SK-N-SH (cell line): ENCODE measurements at regions not wholly inside any gene's neighbourhood (a gene's known extent, or its start where the extent isn't known, plus 50 kb on each side); places are given as distances from the start of the nearest gene placed in this dataset.
A peak's percentile ranks its signal among the peaks of the same experiment; 100 is the strongest.

Experiments
- CTCF ChIA-PET: fragments of 300-600, 350-600 bp; formaldehyde crosslinking; extraction: SDS; loops from one replicate; lab custom pipeline; 2021; lab: Yijun Ruan, JAX
- POLR2A ChIA-PET: fragments of 350-600 bp; sonication (Branson Sonifier 250); formaldehyde crosslinking; extraction: SDS; loops from one replicate; lab custom pipeline; 2020; ENCODE audit warnings: antibody characterized with exemption, inconsistent platforms; lab: Yijun Ruan, JAX
- DNase-seq: peaks from one replicate; pipeline ENCODE4 v3.0.0; 2012
- H2AFZ ChIP-seq: fragments of 200-600 bp; sonication (generic); 2 replicates; pipeline ENCODE4 v1.8.1; 2016; ENCODE audit warnings: antibody characterized with exemption, mild to moderate bottlenecking, low read depth
- H3F3A ChIP-seq: fragments of 200-600 bp; sonication (generic); replicated peaks from 2 replicates; pipeline ENCODE3; 2016; ENCODE audit warnings: antibody characterized with exemption, mild to moderate bottlenecking; ENCODE audit not compliant: insufficient read depth
- H3K27ac ChIP-seq, 2 experiments: fragments of 200-500 bp in 1 of 2; fragments of 200-600 bp in 1 of 2; sonication (Bioruptor generic) in 1 of 2; sonication (generic), shearing (Covaris generic) in 1 of 2; 2 replicates each; pipeline versions ENCODE4 v1.5.1 to v1.6.1; 2014 to 2016; ENCODE audit warnings: low read depth in 2 of 2, inconsistent platforms in 1 of 2, low read length in 1 of 2, mild to moderate bottlenecking in 1 of 2, mixed read lengths in 1 of 2
- H3K27me3 ChIP-seq: fragments of 200-600 bp; sonication (generic), shearing (Covaris generic); 2 replicates; pipeline ENCODE4 v1.6.1; 2016; ENCODE audit warnings: mixed run types; ENCODE audit not compliant: insufficient read depth
- H3K36me3 ChIP-seq, 2 experiments: fragments of 200-500 bp in 1 of 2; fragments of 200-600 bp in 1 of 2; sonication (Bioruptor generic) in 1 of 2; sonication (generic) in 1 of 2; replicated peaks in 1 of 2; 2 replicates each; pipeline versions ENCODE3 to v1.5.1; 2014 to 2016; ENCODE audit warnings: low read length in 1 of 2, mild to moderate bottlenecking in 1 of 2; ENCODE audit not compliant: insufficient read depth in 2 of 2, control insufficient read depth in 1 of 2
- H3K4me1 ChIP-seq, 2 experiments: fragments of 200-500 bp in 1 of 2; fragments of 200-600 bp in 1 of 2; sonication (Bioruptor generic) in 1 of 2; sonication (generic), shearing (Covaris generic) in 1 of 2; 2 replicates each; pipeline versions ENCODE4 v1.5.1 to v1.6.1; 2014 to 2016; ENCODE audit warnings: low read depth in 1 of 2, low read length in 1 of 2, mixed run types in 1 of 2; ENCODE audit not compliant: insufficient read depth in 2 of 2, control insufficient read depth in 1 of 2
- H3K4me2 ChIP-seq: fragments of 200-600 bp; sonication (generic), shearing (Covaris generic); 2 replicates; pipeline ENCODE4 v1.6.1; 2017; ENCODE audit warnings: mixed run types
- H3K4me3 ChIP-seq, 2 experiments: fragments of 200-500 bp in 1 of 2; fragments of 200-600 bp in 1 of 2; sonication (Bioruptor generic) in 1 of 2; sonication (generic), shearing (Covaris generic) in 1 of 2; 2 replicates each; pipeline versions ENCODE4 v1.5.1 to v1.8.1; 2014 to 2016; ENCODE audit warnings: low read depth in 2 of 2, inconsistent platforms in 1 of 2, low read length in 1 of 2, mild to moderate bottlenecking in 1 of 2, mixed read lengths in 1 of 2, moderate library complexity in 1 of 2
- H3K79me2 ChIP-seq: fragments of 200-600 bp; sonication (generic); 2 replicates; pipeline ENCODE4 v1.8.1; 2017; ENCODE audit warnings: mild to moderate bottlenecking; ENCODE audit not compliant: insufficient read depth
- H3K9ac ChIP-seq: fragments of 200-600 bp; sonication (generic); 2 replicates; pipeline ENCODE4 v1.6.1; 2017; ENCODE audit warnings: mixed run types
- H3K9me2 ChIP-seq: fragments of 200-600 bp; sonication (generic); 2 replicates; pipeline ENCODE4 v1.6.1; 2017; ENCODE audit warnings: mixed run types
- H3K9me3 ChIP-seq: fragments of 200-600 bp; sonication (generic); 2 replicates; pipeline ENCODE4 v1.6.1; 2017; ENCODE audit warnings: mixed run types, mild to moderate bottlenecking, moderate library complexity
- H4K20me1 ChIP-seq: fragments of 200-600 bp; sonication (generic); 2 replicates; pipeline ENCODE4 v1.6.1; 2017; ENCODE audit warnings: mild to moderate bottlenecking, mixed run types; ENCODE audit not compliant: insufficient read depth
- EP300 ChIP-seq, 2 experiments: IDR thresholded peaks; 2 replicates each; pipeline versions ENCODE4 v1.4.0 to v1.6.1; 2012; ENCODE audit warnings: borderline replicate concordance in 1 of 2, low read depth in 1 of 2, low read length in 1 of 2
- EZH2phosphoT487 ChIP-seq: fragments of 200-600 bp; sonication (generic); IDR thresholded peaks from 2 replicates; pipeline ENCODE4 v1.6.1; 2017; ENCODE audit warnings: low read depth, mixed run types, mild to moderate bottlenecking, antibody characterized with exemption, moderate library complexity, borderline replicate concordance
- FOSL2 ChIP-seq: IDR thresholded peaks from 2 replicates; pipeline ENCODE4 v1.4.0; 2012; ENCODE audit warnings: low read depth, mild to moderate bottlenecking, moderate library complexity, borderline replicate concordance
- FOXJ3 ChIP-seq: sonication (generic); formaldehyde crosslinking; IDR thresholded peaks from 2 replicates; pipeline ENCODE4 v1.5.1; 2020; ENCODE audit warnings: mild to moderate bottlenecking, missing genetic modification reagents
- FOXM1 ChIP-seq: IDR thresholded peaks from 2 replicates; pipeline ENCODE4 v1.4.0; 2012; ENCODE audit warnings: low read depth, mild to moderate bottlenecking
- GABPA ChIP-seq: IDR thresholded peaks from 2 replicates; pipeline ENCODE4 v1.4.0; 2012; ENCODE audit warnings: low read depth, mild to moderate bottlenecking
- GATA2 ChIP-seq: sonication (generic); formaldehyde crosslinking; IDR thresholded peaks from 2 replicates; pipeline ENCODE4 v1.5.0; 2020; ENCODE audit warnings: mild to moderate bottlenecking, missing genetic modification reagents
- MEF2A ChIP-seq: IDR thresholded peaks from 2 replicates; pipeline ENCODE4 v1.4.0; 2012; ENCODE audit warnings: low read depth, borderline replicate concordance
- MXI1 ChIP-seq: IDR thresholded peaks from 2 replicates; pipeline ENCODE4 v1.6.1; 2012; ENCODE audit warnings: mild to moderate bottlenecking, low read depth, low read length, improper control_type of control experiment
- NFIC ChIP-seq: IDR thresholded peaks from 2 replicates; pipeline ENCODE4 v1.4.0; 2012; ENCODE audit warnings: borderline replicate concordance
- RCOR1 ChIP-seq: fragments of 150-350 bp; IDR thresholded peaks from 2 replicates; pipeline ENCODE4 v1.6.1; 2017; ENCODE audit warnings: antibody characterized with exemption, low read length
- RFX5 ChIP-seq: IDR thresholded peaks from 2 replicates; pipeline ENCODE4 v1.6.1; 2012; ENCODE audit warnings: mild to moderate bottlenecking, improper control_type of control experiment, low read length
- RXRA ChIP-seq: IDR thresholded peaks from 2 replicates; pipeline ENCODE4 v1.4.0; 2012; ENCODE audit warnings: low read depth, mild to moderate bottlenecking, borderline replicate concordance
- SIN3A ChIP-seq: IDR thresholded peaks from 2 replicates; pipeline ENCODE4 v1.6.1; 2012; ENCODE audit warnings: low read depth, mild to moderate bottlenecking, low read length, moderate library complexity, borderline replicate concordance
- SMC3 ChIP-seq: IDR thresholded peaks from 2 replicates; pipeline ENCODE4 v1.6.1; 2012; ENCODE audit warnings: low read depth, low read length, improper control_type of control experiment
- YY1 ChIP-seq: IDR thresholded peaks from 2 replicates; pipeline ENCODE4 v1.4.0; 2012; ENCODE audit warnings: low read depth, mild to moderate bottlenecking
- WGBS: methylation state at CpG from one replicate; pipeline ENCODE4 v1.1.6; 2017; ENCODE audit warnings: low lambda C conversion rate; 5-methylcytosine and 5-hydroxymethylcytosine counted together
- TF ChIP-seq, protein P1 (sequence below): fragments of 150-350 bp; IDR thresholded peaks from 2 replicates; pipeline ENCODE4 v1.6.1; 2017; ENCODE audit warnings: antibody characterized with exemption, low read length, low read depth, borderline replicate concordance
- TF ChIP-seq, protein P2 (sequence below): IDR thresholded peaks from 2 replicates; pipeline ENCODE4 v1.4.0; 2012; ENCODE audit warnings: low read depth, borderline replicate concordance
- TF ChIP-seq, protein P3 (sequence below): IDR thresholded peaks from 2 replicates; pipeline ENCODE4 v1.4.0; 2012; ENCODE audit warnings: low read depth
- TF ChIP-seq, protein P4 (sequence below): IDR thresholded peaks from 2 replicates; pipeline ENCODE4 v1.4.0; 2012; ENCODE audit warnings: low read depth, borderline replicate concordance
- TF ChIP-seq, protein P5 (sequence below): fragments of 200-600 bp; sonication (generic); IDR thresholded peaks from 2 replicates; pipeline ENCODE4 v1.6.1; 2017; ENCODE audit warnings: antibody characterized with exemption, mild to moderate bottlenecking, moderate library complexity

DNA sequence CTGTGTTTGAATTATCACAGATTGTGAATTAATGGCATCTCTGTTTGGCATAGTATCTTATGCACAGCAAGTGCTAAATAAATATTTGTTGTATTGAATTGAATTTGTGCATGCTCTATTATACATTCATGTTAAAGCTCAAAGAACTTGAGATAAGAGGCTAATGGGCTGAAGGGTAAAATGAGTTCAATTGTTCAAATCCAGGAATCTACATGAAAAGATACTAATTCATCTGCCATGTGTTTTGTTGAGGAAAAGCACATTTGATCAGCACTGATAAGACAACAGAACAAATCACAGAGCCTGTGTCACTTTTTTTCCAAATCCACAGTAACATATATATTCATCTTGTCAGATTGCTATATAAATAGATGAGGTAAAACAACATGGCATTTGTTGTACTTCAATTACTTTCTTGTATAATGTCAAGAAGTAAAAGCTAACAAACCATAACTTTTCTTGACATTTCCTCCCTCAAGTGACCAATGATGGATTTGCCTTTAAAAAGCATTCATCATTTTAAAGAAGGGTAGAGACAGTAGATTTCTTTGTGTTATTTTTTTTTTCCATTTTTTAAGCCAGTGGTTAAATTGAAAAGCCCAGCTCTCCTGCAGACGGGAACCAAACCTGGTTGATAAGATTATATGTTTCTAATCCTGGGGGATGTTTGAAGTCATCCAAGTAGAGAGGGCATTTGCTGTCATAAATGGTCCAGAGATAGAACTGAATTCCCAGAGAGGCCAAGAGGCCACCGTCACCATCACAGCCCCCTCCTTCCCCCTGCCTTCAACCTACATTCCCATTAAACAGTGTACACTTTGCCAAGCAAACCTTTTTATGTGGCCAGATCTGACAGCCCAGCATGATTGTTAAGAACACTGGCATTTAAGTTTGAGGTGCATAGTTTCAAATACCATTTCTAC, 123.0 kb downstream of the CHD9NB start:
- H2AFZ ChIP-seq: no peak overlapping the region
- TF ChIP-seq GABPA (no peak), SIN3A (no peak), EZH2phosphoT487 (no peak), RFX5 (no peak), RXRA (no peak), SMC3 (no peak), MXI1 (no peak), EP300 (IDR thresholded peaks at IDR 0.05; ENCODE audit: borderline replicate concordance in 1 of 2, low read depth in 1 of 2, low read length in 1 of 2) (peak in 1 of 2 experiments; percentile 65; a peak in 2 of 4 replicates), FOXM1 (no peak), YY1 (no peak), FOSL2 (no peak), GATA2 (CRISPR knock-in tag) (peak; percentile 89), RCOR1 (peak; percentile 23; the same call in 1 of the 2 replicates), FOXJ3 (no peak), NFIC (no peak), MEF2A (no peak)
- TF ChIP-seq, protein P1, sequence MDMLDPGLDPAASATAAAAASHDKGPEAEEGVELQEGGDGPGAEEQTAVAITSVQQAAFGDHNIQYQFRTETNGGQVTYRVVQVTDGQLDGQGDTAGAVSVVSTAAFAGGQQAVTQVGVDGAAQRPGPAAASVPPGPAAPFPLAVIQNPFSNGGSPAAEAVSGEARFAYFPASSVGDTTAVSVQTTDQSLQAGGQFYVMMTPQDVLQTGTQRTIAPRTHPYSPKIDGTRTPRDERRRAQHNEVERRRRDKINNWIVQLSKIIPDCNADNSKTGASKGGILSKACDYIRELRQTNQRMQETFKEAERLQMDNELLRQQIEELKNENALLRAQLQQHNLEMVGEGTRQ: no peak
- TF ChIP-seq, protein P2, sequence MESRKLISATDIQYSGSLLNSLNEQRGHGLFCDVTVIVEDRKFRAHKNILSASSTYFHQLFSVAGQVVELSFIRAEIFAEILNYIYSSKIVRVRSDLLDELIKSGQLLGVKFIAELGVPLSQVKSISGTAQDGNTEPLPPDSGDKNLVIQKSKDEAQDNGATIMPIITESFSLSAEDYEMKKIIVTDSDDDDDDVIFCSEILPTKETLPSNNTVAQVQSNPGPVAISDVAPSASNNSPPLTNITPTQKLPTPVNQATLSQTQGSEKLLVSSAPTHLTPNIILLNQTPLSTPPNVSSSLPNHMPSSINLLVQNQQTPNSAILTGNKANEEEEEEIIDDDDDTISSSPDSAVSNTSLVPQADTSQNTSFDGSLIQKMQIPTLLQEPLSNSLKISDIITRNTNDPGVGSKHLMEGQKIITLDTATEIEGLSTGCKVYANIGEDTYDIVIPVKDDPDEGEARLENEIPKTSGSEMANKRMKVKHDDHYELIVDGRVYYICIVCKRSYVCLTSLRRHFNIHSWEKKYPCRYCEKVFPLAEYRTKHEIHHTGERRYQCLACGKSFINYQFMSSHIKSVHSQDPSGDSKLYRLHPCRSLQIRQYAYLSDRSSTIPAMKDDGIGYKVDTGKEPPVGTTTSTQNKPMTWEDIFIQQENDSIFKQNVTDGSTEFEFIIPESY: no peak
- TF ChIP-seq, protein P3, sequence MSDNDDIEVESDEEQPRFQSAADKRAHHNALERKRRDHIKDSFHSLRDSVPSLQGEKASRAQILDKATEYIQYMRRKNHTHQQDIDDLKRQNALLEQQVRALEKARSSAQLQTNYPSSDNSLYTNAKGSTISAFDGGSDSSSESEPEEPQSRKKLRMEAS: no peak
- TF ChIP-seq, protein P4, sequence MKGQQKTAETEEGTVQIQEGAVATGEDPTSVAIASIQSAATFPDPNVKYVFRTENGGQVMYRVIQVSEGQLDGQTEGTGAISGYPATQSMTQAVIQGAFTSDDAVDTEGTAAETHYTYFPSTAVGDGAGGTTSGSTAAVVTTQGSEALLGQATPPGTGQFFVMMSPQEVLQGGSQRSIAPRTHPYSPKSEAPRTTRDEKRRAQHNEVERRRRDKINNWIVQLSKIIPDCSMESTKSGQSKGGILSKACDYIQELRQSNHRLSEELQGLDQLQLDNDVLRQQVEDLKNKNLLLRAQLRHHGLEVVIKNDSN: no peak
- TF ChIP-seq, protein P5, sequence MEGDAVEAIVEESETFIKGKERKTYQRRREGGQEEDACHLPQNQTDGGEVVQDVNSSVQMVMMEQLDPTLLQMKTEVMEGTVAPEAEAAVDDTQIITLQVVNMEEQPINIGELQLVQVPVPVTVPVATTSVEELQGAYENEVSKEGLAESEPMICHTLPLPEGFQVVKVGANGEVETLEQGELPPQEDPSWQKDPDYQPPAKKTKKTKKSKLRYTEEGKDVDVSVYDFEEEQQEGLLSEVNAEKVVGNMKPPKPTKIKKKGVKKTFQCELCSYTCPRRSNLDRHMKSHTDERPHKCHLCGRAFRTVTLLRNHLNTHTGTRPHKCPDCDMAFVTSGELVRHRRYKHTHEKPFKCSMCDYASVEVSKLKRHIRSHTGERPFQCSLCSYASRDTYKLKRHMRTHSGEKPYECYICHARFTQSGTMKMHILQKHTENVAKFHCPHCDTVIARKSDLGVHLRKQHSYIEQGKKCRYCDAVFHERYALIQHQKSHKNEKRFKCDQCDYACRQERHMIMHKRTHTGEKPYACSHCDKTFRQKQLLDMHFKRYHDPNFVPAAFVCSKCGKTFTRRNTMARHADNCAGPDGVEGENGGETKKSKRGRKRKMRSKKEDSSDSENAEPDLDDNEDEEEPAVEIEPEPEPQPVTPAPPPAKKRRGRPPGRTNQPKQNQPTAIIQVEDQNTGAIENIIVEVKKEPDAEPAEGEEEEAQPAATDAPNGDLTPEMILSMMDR: no peak
- peak; percentile 39 for DNase-seq
- no peak overlapping the region for H3K27ac ChIP-seq
- WGBS: 4% methylated on average over 2 of the region's 2 CpGs
- POLR2A ChIA-PET: no interaction called here
- peaks cover 0 to 2% of the 10 kb centered on the region in 2 experiments; a peak in 2 of 4 replicates for H3K4me1 ChIP-seq
- no peaks in the 10 kb centered on the region for H3K9me2 ChIP-seq
- no peaks in the 10 kb centered on the region for H3K79me2 ChIP-seq
- no peaks in the 10 kb centered on the region for H3K36me3 ChIP-seq
- H3K27me3 ChIP-seq: no peaks in the 10 kb centered on the region
- H3K9ac ChIP-seq: no peak overlapping the region
- H3K4me3 ChIP-seq: no peak overlapping the region
- H3K9me3 ChIP-seq: no peaks in the 10 kb centered on the region
- no peaks in the 10 kb centered on the region for H3F3A ChIP-seq
- no peak overlapping the region for H3K4me2 ChIP-seq
- CTCF ChIA-PET: interaction anchor here (0.9 to 1.7 kb wide), 4 partner anchors 17 to 860 kb away, joined by 3 to 5 read pairs (median 4); no protein-coding TSS in a partner anchor
- H4K20me1 ChIP-seq: no peaks in the 10 kb centered on the region
